RWPE2 (cell line): ENCODE measurements at regions not wholly inside any gene's neighbourhood (a gene's known extent, or its start where the extent isn't known, plus 50 kb on each side); places are given as distances from the start of the nearest gene placed in this dataset.

ENCODE experiments used
- ATAC-seq: fragments of 200-7000 bp; cut with Tn5 transposase; 3 replicates; pipeline ENCODE4 v1.9.1; 2021; ENCODE audit warnings: low read depth
- DNase-seq: peaks from one replicate; pipeline ENCODE4 v3.0.0-alpha.2; 2020; ENCODE audit warnings: low spot score
- H3K27ac ChIP-seq: fragments of 450-650 bp; 2 replicates; pipeline ENCODE4 v1.5.1; 2017; ENCODE audit warnings: mild to moderate bottlenecking; ENCODE audit not compliant: poor library complexity, severe bottlenecking
- H3K27me3 ChIP-seq: fragments of 250-450 bp; sonication (Bioruptor Pico); 2 replicates; pipeline ENCODE4 v1.5.1; 2021; ENCODE audit warnings: mild to moderate bottlenecking, moderate library complexity; ENCODE audit not compliant: insufficient read depth, poor library complexity, severe bottlenecking
- H3K36me3 ChIP-seq: fragments of 250-450 bp; sonication (Bioruptor Pico); 2 replicates; pipeline ENCODE4 v1.5.1; 2020; ENCODE audit warnings: low read depth, mild to moderate bottlenecking, moderate library complexity
- H3K4me1 ChIP-seq: fragments of 250-450 bp; sonication (Bioruptor Pico); 2 replicates; pipeline ENCODE4 v1.5.1; 2021; ENCODE audit warnings: mild to moderate bottlenecking, moderate library complexity; ENCODE audit not compliant: insufficient read depth, poor library complexity, severe bottlenecking
- H3K4me3 ChIP-seq: fragments of 250-450 bp; sonication (Bioruptor Pico); 2 replicates; pipeline ENCODE4 v1.5.1; 2021; ENCODE audit warnings: mild to moderate bottlenecking, moderate library complexity; ENCODE audit not compliant: severe bottlenecking
- H3K9me3 ChIP-seq: fragments of 250-450 bp; sonication (Bioruptor Pico); 2 replicates; pipeline ENCODE4 v1.5.1; 2021; ENCODE audit warnings: mild to moderate bottlenecking, moderate library complexity; ENCODE audit not compliant: severe bottlenecking
- TF ChIP-seq, protein P1 (sequence below): fragments of 450-650 bp; IDR thresholded peaks from one replicate; pipeline ENCODE4 v1.5.1; 2017; ENCODE audit warnings: mild to moderate bottlenecking, moderate library complexity; ENCODE audit not compliant: poor library complexity, severe bottlenecking

DNA sequence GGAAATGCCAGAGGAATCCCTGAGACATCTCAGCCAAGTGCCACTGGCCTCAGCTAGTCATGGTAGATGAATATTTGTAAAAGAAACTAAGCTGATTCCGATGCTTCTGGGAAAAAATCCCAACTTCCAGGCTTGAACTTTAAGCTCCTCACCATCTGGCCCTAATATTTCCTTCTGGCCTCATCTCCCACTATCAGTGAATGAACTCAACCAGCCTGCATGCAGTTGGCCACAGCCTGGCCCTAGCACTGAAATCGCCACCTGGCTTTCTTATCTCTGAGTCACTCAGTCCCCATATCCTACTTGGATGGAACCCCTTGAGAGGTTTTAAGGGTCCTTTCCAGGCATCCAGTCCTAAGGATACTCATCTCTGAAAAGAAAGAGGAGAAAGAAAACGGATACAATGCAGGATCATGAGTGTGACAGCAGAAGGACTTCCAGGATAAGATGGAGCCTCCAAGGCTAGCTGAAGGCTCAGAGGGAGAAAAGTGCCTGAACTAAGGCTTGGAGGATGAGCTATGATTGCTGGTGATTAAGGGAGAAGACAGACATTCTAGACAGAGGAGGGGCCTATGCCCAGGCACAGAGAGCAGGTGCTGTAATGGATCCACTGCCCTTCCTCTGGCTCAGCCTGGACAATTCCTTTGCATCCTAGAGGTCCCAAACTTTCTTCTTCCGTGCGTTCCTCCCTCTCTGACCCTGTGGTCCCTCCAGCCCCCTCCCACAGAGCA, 141.5 kb upstream of the MYCN start:
- Histone ChIP-seq H3K4me3 (no peak overlapping the region), H3K27me3 (no peaks in the 10 kb centered on the region), H3K4me1 (no peaks in the 10 kb centered on the region), H3K9me3 (no peaks in the 10 kb centered on the region), H3K27ac (no peak overlapping the region), H3K36me3 (no peaks in the 10 kb centered on the region)
- DNase-seq, result no peak
- TF ChIP-seq, protein P1, sequence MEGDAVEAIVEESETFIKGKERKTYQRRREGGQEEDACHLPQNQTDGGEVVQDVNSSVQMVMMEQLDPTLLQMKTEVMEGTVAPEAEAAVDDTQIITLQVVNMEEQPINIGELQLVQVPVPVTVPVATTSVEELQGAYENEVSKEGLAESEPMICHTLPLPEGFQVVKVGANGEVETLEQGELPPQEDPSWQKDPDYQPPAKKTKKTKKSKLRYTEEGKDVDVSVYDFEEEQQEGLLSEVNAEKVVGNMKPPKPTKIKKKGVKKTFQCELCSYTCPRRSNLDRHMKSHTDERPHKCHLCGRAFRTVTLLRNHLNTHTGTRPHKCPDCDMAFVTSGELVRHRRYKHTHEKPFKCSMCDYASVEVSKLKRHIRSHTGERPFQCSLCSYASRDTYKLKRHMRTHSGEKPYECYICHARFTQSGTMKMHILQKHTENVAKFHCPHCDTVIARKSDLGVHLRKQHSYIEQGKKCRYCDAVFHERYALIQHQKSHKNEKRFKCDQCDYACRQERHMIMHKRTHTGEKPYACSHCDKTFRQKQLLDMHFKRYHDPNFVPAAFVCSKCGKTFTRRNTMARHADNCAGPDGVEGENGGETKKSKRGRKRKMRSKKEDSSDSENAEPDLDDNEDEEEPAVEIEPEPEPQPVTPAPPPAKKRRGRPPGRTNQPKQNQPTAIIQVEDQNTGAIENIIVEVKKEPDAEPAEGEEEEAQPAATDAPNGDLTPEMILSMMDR, result no peak
- no peak for ATAC-seq

GRCh38 chr2:15799432-15799827, 140.9 kb upstream of the MYCN start:
- Histone ChIP-seq H3K9me3 (no peaks in the 10 kb centered on the region), H3K27me3 (no peaks in the 10 kb centered on the region), H3K4me3 (no peak overlapping the region), H3K27ac (no peak overlapping the region), H3K4me1 (no peaks in the 10 kb centered on the region), H3K36me3 (no peaks in the 10 kb centered on the region)
- TF ChIP-seq, protein P1, result no peak
- DNase-seq (no peak), ATAC-seq (peak; percentile 71)

GRCh38 chr2:15800495-15801329, 139.6 kb upstream of the MYCN start:
- TF ChIP-seq, protein P1, result no peak
- no peak for DNase-seq
- no peaks in the 10 kb centered on the region for H3K9me3 ChIP-seq
- ATAC-seq, result no peak
- H3K27me3 ChIP-seq, result no peaks in the 10 kb centered on the region
- no peak overlapping the region for H3K27ac ChIP-seq
- H3K36me3 ChIP-seq, result no peaks in the 10 kb centered on the region
- no peak overlapping the region for H3K4me3 ChIP-seq
- H3K4me1 ChIP-seq, result no peaks in the 10 kb centered on the region

DNA sequence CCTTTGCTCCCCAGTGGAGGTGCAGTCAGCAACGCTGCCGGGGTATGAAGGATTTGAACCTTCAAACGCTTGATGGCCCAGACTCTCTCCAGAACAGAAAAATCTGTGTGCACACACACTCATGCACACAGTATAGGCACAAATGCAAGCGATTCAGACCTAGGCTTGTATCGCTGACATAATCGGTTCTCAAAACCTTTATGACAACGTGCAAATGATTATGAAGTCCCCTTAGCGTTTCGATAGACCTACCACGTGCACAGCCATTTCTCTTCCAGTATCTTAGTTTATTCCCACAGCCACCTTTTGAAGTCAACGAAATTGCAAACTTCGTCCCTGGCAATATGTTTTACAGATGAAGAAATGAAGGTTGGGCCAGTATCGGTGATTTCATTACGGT, 138.9 kb upstream of the MYCN start:
- TF ChIP-seq, protein P1, result no peak
- Histone ChIP-seq H3K4me1 (no peaks in the 10 kb centered on the region), H3K27ac (no peak overlapping the region), H3K27me3 (no peaks in the 10 kb centered on the region), H3K36me3 (no peaks in the 10 kb centered on the region), H3K4me3 (no peak overlapping the region), H3K9me3 (no peaks in the 10 kb centered on the region)
- no peak for DNase-seq
- ATAC-seq, result no peak
